ENCODE measurements at regions not wholly inside any gene's neighbourhood (a gene's known extent, or its start where the extent isn't known, plus 50 kb on each side); places are given as distances from the start of the nearest gene placed in this dataset.

GRCh38 chr5:68433923-68434879 lies 218.6 kb downstream of the PIK3R1 start:
- peaks cover 0 to 13% (median 7%) of the 10 kb centered on the region in 3 donors for H3K4me1 ChIP-seq (ENCODE audit: control insufficient read depth in 2 of 3, insufficient read depth in 2 of 3, low read depth in 1 of 3, low read length in 3 of 3)
- H3K27ac ChIP-seq (ENCODE audit: low read depth in 2 of 2, low read length in 2 of 2): peak overlapping the region; percentile 68 to 74
- no peaks in the 10 kb centered on the region for H3K9me3 ChIP-seq (ENCODE audit: control insufficient read depth in 2 of 3, insufficient read depth in 1 of 3, low read length in 3 of 3)
- H3K36me3 ChIP-seq (ENCODE audit: control insufficient read depth in 2 of 3, insufficient read depth in 3 of 3, low read length in 3 of 3): no peaks in the 10 kb centered on the region
- no peak for TF ChIP-seq CTCF (IDR thresholded peaks at IDR 0.05; ENCODE audit: borderline replicate concordance, extremely low read depth, insufficient read depth)
- no peaks in the 10 kb centered on the region for H3K27me3 ChIP-seq (ENCODE audit: control insufficient read depth, insufficient read depth, low read length)
- no peak overlapping the region for H3K9ac ChIP-seq (ENCODE audit: low read length in 3 of 3)
- intact Hi-C loops (cut with DNase I): no loop called here
- FAIRE-seq (peak; percentile 8), DNase-seq (peak in 4 of 5 donors; percentile 37 to 98 (median 56))
- peak overlapping the region in 2 of 3 donors; percentile 1 to 17 for H3K4me3 ChIP-seq (ENCODE audit: low read length in 3 of 3)

GRCh38 chr5:68435611-68436010 lies 220.1 kb downstream of the PIK3R1 start:
- FAIRE-seq (no peak), DNase-seq (no peak)
- Histone ChIP-seq H3K4me1 (ENCODE audit: control insufficient read depth in 2 of 3, insufficient read depth in 2 of 3, low read depth in 1 of 3, low read length in 3 of 3) (peaks cover 0 to 13% (median 7%) of the 10 kb centered on the region in 3 donors), H3K36me3 (ENCODE audit: control insufficient read depth in 2 of 3, insufficient read depth in 3 of 3, low read length in 3 of 3) (no peaks in the 10 kb centered on the region), H3K9me3 (ENCODE audit: control insufficient read depth in 2 of 3, insufficient read depth in 1 of 3, low read length in 3 of 3) (no peaks in the 10 kb centered on the region), H3K27me3 (ENCODE audit: control insufficient read depth, insufficient read depth, low read length) (no peaks in the 10 kb centered on the region), H3K9ac (ENCODE audit: low read length in 3 of 3) (no peak overlapping the region), H3K27ac (ENCODE audit: low read depth in 2 of 2, low read length in 2 of 2) (no peak overlapping the region), H3K4me3 (ENCODE audit: low read length in 3 of 3) (no peak overlapping the region)
- intact Hi-C loops (cut with DNase I): no loop called here
- TF ChIP-seq CTCF (IDR thresholded peaks at IDR 0.05; ENCODE audit: borderline replicate concordance, extremely low read depth, insufficient read depth): no peak

GRCh38 chr5:68436686-68437520 lies 221.3 kb downstream of the PIK3R1 start:
- no peaks in the 10 kb centered on the region for H3K9me3 ChIP-seq (ENCODE audit: control insufficient read depth in 2 of 3, insufficient read depth in 1 of 3, low read length in 3 of 3)
- H3K27ac ChIP-seq (ENCODE audit: low read depth in 2 of 2, low read length in 2 of 2): no peak overlapping the region
- H3K4me3 ChIP-seq (ENCODE audit: low read length in 3 of 3): no peak overlapping the region
- no peak for FAIRE-seq
- no peaks in the 10 kb centered on the region for H3K27me3 ChIP-seq (ENCODE audit: control insufficient read depth, insufficient read depth, low read length)
- DNase-seq: no peak
- TF ChIP-seq CTCF (IDR thresholded peaks at IDR 0.05; ENCODE audit: borderline replicate concordance, extremely low read depth, insufficient read depth): no peak
- no peaks in the 10 kb centered on the region for H3K36me3 ChIP-seq (ENCODE audit: control insufficient read depth in 2 of 3, insufficient read depth in 3 of 3, low read length in 3 of 3)
- no peak overlapping the region for H3K9ac ChIP-seq (ENCODE audit: low read length in 3 of 3)
- H3K4me1 ChIP-seq (ENCODE audit: control insufficient read depth in 2 of 3, insufficient read depth in 2 of 3, low read depth in 1 of 3, low read length in 3 of 3): peaks cover 0 to 13% (median 7%) of the 10 kb centered on the region in 3 donors
- intact Hi-C loops (cut with DNase I): no loop called here

Data from kidney (tissue), 13 donors.